Inferior parietal cortex (tissue), 1 donor: ENCODE measurements at regions not wholly inside any gene's neighbourhood (a gene's known extent, or its start where the extent isn't known, plus 50 kb on each side); places are given as distances from the start of the nearest gene placed in this dataset.
A peak's percentile ranks its signal among the peaks of the same experiment; 100 is the strongest.
"Not testable (repeated sequence)": the region's sequence is repeated elsewhere in the genome, so short reads cannot be mapped to it uniquely, and the experiment has no call there.

Source experiments
- DNase-seq: peaks from one replicate; pipeline ENCODE4 v3.0.0-alpha.2; 2016; ENCODE audit errors: extremely low spot score

DNA sequence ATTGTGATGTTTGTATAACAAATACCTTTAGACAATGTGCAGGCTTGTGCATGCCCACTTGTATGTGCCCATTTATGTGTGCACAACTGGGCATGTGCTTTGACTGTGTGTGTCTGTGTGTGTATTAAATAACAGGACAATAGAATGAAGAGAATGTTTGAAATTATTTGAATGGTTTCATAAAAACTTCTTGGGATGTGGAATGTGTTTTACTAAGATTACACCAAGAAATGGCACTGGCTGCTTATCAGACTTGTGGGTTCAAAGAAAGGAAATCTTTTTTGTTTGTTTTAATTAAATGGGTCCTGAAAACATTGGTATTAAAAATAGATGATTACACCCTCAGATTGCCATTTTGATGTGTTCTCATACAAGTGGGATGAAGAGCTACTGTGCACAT lies 191.6 kb upstream of the CCN2 start:
- no peak for DNase-seq

DNA sequence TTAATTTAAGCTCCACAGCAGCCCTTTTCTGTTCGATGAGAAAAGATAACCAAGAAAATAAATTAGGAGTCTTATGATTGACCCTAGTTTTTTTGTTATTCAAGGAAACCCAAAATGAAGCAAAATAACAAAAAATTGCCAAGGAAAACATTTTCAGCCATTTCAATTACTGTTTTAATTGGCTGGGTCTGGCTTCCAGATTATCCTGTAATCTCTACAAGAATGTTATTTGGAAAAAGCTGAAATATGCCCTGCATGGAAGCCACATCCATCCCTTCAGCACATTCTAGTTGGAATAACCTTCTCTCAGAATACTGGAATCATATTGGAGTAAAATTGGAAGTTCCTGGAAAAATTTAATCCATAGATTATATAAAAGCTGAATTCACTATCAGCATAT lies 191.1 kb upstream of the CCN2 start:
- no peak for DNase-seq

DNA sequence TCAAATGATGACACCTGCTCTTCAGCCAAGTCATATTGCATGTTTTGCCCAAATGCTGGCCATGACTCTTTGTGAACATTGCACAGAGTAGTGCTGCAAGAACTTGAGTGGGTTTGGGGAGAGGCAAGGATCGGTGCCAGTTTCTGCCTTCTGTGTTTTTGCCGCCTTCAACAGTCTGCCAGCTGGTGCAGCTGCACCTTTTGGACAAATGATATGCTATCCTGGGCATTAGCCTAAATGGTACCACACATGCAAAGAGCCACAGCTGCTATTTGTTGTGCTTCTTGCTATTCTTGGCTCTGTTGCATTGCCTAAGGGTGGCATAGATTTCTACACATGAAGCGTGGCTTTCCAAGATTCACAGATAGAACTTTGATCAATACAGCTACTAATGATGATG lies 189.0 kb upstream of the CCN2 start:
- DNase-seq, result no peak

DNA sequence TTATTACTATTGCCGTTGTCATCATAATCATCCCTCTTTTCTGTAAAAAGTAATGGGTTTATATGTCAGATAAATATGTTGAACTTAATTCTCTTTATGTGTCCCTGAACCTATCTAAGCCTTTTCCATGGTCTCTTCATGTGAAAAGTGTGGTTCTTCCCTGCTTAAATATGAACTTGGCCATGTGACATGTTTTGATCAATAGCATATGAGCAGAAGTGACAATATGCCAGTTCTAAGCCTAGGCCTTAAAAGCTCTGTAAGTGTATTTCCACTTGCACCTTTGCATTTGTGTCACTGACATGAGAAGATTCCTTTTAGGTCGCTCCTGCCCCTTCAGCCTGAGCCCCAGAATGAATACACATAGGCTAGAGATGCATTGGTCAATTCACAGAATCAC lies 188.4 kb upstream of the CCN2 start:
- no peak for DNase-seq

DNA sequence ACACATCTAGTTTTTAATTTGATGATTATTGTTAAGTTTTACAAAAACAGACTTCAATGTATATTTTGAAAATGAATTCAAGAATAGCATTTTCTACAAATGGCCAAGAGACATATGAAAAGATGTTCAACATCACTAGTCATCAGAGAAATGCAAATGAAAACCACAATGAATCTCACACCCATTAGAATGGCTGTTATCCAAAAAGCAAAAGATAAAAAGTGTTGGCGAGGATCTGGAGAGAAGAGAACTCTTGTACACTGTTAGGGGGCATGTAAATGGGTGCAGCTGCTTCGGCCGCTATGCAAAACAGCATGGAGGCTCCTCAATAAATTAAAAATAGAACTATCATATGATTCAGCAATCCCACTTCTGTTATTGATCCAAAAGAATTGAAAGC lies 185.8 kb upstream of the CCN2 start:
- DNase-seq, result no peak

DNA sequence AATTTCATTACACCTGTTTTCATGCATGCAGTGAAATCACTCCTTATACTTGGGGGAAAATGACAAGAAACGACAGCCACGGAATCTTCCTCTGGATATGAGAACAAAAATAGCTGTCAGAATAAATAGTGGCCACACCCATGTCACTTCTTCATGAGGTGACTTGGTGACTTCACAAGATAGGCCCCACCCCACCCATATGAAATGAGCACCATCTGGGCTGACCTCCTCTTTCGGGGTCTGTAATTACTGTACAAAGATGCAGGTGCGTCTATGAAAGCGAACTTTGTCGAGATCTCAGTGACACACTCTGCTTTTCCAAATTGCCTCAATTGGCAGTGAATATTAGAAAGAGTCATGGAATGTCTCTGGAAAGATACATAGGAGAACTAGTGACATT lies 184.2 kb upstream of the CCN2 start:
- DNase-seq, result no peak

DNA sequence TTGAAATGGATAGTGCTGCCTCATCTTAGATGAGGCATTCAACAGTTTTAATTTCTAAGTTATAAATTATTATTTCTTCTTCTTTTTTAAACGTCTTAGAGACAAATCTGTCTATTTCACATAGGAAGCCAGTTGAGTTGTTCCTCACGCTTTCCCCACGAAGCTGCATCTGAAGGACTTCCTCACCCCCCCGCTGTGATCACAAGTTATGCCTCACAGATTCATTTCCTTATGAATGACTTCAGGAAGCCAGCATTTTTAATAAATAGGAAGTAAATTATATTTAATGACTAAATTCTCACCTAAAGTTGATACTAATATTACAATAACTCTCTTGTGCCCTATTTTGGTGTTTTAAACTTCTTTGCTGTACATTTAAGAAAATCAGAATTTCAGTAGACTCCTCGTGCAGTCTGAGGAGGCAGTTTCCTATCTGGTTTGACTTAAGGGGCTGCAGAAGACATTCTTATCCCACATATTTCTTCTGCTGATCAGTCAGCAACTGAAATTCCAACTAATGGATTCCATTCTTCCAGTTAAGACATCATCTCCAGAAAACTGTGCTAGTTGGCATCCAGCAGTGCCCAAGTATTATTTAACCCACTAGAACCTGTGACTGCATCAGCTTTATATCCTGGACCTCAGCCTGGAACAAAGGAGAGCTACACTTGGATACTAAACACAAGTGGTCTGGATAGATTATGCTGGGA lies 182.7 kb upstream of the CCN2 start:
- DNase-seq, result no peak

DNA sequence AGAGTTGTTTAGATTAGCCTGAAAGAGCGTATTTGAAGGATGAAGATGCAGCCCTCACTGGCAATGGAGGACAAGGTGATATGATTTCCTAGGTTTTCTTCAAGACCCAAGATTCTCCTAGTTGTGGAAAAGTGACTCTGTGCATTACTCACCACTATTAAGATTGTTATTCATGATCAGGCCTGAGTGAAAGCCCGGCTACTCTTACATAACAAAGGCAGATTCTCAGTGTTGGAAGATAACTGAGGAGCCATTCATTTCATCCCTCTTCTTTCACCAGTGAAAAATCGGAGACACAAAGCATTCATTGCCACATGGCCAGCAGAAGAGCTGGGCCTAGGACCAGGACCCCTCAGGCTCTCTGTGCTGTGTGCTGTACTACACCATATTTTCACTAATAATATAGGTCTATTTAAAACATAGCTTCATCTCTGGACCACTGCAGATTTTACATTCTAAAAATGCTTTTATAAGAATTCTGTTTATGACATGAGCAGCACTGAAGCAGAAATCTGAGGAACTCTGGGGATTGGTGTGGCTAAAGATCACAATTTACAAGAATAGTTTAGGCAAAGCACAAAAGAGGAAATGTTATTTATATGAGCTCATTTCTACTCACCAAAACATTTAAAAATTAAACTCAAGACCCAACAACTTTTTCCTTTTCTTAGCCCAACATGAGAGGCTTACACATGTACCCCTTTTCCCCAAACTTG lies 181.9 kb upstream of the CCN2 start:
- DNase-seq, result peak; percentile 67

DNA sequence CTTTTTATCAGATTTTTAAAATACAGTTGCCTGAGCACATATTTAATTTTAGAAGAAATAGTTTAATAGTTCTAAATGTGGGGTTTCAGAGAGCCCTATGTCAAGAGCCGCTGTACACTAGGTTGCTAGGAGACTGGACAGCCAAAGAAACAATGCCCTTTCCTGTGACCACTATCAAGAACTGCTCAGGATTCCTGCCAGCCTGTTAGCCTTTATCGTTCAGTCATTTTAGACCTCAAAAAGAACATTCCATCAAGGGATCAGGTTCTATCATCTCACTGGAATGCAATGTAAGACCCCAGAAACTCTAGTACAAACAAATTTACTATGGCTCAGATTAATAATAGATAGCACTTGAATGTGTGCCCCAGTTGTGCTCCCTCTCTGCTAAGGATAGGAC lies 181.2 kb upstream of the CCN2 start:
- no peak for DNase-seq

DNA sequence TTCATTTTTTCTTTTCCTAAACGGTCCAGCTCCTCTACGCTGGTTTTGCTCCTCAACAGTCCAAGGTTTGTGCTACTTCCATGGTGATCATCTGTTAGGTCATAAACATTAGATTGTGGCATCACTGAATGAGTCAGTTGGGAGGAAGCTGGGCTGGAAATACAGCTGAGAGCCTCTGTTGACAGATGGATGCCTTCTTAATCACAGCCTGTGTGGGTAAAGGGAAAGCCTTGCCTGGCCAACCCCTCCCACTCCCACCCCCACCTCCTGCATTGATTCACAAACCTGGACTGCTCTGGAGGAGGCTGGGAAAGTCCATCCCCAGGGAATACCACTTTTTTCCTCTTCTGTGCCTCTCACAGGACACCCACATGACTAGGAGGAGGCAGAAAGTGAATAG lies 180.6 kb upstream of the CCN2 start:
- no peak for DNase-seq

DNA sequence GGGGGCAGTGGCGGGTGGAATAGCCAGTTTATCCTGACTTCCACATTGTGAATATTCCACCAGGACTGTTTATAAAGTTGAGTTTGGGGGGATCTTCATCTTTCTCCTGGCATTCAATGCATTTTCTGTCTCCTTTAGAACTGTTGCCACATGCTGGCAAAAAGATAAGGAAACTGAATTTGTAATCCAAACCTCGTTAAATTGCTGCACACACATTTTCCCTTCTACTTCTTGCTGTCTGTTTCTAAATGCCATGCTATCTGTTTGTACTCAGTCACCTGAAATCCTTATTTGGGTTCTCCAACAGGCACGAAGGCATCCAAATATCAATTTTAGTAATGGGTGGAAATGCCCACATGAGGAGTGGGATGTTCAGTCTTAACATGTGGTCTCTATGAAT lies 180.2 kb upstream of the CCN2 start:
- no peak for DNase-seq

DNA sequence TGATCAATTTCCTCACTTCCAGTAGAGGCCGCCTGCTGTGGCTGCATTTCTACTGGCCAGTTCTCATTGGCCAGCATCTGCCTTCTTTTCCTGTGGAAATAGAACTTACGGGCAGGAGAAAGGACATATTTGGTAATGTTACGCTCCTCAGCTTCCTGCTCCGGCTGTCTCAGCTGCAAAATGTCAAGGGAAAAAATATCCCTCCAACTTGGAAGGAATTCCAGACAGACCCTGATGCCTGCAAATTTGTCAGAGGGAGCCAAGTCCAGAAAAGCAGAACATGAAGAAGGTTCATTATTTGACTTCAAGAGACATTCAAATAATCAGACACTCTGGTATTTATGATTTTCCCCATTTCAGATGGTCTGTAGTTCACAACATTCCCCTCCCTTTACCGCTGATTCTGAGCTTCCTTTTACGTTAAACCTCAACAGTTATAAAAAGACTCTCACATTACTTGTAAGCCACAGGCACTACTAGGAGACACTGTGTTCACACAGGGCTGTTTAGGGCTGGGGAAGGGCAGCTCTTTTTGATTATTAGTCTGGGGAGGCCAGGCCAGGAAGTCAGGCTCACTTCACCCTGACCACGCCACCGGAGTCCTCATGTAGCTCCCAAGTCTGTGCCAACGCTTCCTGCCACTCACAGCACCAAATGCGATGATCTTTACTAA lies 179.6 kb upstream of the CCN2 start:
- DNase-seq, result no peak

DNA sequence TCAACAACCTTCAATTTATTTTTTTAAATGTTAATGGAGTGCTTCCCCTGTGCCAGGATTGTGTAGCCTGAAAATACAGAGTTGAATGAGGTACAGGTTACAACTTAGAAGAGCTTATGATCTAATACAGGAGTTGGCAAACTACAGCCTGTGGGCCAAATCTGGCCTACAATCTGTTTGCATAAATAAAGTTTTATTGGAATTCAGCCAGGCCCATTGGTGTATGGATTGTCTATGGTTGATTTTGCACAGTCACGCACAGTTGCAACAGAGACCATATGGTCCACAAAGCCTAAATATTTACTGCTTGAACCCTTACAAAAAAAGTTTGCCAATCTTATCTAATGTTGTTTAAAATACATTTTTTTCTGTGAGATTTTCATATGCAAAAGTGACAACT lies 177.3 kb upstream of the CCN2 start:
- no peak for DNase-seq

DNA sequence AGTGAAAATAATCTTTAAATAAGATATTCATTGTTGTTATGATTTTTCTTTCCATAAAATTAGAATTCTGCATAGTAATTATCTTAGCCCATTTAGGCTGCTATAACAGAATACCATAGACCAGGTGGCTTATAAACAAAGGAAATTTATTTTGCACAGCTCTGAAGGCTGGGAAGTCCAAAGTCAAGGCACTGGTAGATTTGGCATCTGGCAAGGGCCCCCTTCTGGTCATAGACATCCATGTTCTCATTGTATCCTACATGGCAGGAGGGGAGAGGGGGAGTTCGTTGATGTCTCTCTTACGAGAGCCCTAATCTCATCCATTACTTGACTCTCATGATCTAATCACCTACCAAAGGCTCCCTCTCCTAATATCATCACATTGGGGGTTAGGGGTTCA lies 175.0 kb upstream of the CCN2 start:
- no peak for DNase-seq

DNA sequence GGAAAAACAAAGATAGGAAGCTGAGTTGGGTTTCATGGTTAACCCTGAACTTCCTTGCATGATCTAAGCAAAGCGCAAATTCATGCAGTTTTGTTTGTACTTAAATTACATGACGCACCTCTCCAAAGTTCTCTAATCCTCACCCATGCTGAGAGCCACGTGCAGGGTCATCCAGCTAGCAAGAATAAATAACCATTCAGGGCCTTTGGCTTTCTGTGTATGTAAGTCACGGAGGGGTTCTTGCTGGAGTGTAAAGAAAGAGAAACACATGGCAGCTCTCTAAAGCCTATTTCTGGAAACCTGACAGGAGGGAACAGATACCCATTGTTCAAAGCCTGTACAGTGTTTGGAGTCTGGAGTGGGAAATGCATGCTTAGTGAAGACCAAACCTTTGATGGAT lies 171.7 kb upstream of the CCN2 start:
- peak; percentile 79 for DNase-seq

DNA sequence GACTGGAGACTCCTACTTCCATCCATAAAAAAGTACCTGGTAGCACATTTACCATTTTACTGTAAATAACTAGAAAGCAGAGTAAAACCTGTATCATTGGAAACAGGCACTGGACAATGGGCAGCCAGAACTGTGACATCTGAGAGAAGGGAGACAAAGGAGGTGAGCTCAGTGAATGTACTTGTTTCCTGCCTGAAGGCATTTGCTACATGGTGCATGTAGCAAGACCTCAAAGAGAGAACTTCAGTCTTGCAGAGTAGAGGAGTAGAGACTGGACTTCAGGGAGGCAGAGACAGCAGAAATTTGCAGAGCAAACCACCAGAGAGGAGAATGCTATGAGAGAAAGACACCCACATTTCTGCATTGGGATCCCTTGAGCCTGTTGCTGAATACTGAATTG lies 171.0 kb upstream of the CCN2 start:
- no peak for DNase-seq

DNA sequence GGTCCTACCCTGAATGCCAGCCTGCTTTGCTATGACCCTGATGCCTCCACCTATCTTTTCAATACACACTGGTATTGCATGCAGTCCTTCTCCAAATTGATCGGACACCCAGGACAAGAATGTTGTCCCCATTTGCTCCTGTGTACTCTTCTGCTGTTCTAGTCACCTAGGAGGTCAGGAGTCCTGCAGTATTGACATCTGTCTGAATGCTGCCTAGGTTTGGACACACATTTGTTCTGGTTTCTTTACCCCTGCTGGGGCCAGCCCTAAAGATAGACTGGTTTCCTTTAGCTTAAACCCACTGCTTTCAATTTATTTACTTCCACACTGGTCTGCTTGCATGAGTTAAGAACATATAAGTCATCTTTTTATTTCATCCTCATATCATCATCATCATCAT lies 167.0 kb upstream of the CCN2 start:
- DNase-seq, result no peak

DNA sequence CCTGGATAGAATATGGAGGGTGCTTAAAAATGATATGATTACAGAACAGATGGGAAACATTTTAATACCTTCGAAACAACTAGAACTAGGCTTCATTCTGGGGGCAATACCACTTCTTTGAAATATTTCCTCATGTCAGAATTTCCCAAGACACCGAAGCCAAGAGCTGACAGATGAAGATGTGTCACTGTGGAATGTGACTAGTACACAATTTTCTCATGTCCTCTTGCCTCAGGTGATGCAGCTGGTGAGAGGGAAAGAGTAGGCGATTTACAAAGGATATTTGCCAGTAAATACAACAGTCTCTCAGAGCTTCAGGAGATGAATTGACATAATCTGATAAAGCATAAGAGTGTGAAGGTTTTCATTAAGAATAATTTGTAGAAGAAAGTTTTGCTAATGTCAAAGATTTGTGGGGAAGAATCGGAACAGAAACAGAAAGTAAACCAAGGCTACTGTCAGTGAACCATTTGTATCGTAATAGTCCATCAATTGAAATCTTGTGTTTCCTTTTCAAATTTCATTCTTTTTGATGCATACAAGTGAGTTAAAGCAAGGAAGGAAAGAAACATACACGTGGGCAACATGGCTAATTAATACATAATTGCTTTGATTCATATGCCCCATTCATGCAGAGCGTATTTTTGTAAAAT lies 164.7 kb upstream of the CCN2 start:
- DNase-seq, result no peak

DNA sequence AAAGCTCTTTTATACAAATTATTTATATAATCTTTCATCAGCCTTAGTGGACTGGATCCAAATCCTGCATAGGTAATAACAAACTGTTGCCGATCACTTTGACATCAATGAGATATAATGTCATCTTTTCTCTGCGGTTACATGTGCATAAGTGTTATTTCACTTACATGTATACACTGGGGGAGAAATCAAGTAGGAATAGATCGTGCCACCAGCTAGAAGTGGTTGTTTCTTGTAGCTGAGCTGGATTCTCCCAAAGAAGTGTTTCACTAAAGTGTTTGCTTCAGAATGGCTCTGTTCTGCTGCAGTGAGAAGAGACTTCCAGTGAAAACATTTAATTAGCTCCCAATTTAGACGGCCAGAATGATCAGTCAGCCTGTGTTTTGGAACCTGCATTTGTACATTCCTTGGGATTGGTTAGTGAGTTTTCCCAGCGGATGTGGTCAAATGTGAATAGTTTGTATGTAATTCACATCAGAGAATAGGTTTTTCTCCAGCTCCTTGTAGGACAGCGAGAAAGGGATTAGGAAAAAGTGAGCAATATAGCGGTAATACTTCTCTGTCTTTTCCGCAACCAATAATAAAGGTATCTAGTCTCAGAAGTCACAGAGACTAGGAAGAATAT lies 163.1 kb upstream of the CCN2 start:
- DNase-seq, result no peak

DNA sequence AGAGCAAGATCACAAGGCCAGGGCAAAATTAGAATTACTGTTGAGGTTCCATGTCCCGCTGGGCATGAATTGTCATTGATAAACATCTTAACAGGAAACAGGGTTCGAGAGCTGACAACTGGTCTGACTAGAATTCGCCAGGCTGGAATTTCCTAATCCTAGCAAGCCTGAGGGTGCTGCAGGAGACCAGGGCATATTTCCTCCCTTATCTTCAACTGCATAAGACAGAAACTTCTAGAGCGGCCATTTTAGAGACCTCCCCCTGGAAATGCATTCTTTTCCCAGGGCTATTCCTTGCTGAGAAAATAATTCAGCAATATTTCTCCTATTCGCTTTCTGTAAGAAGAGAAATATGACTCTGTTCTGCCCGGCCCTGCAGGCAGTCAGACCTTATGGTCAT lies 158.6 kb upstream of the CCN2 start:
- DNase-seq, result not testable (repeated sequence)

DNA sequence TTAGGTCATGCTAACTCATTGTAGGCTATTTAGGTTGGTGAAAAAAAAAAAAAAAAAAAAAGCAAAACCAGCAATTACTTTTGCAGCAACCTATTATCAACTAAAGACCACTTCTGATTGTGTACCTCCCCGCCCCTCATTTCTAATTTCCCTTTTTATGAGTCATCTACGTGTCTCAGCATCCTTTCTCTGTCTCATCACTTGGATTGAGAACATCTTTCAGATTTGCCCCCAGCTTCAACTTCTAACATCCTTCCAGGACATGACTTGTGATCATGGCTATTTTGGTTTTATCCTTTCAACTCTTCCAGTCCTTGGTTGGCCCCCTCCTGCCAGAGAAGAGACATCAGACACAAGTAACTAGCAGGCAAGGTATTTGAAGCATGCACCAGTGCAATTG lies 156.7 kb upstream of the CCN2 start:
- DNase-seq, result no peak

DNA sequence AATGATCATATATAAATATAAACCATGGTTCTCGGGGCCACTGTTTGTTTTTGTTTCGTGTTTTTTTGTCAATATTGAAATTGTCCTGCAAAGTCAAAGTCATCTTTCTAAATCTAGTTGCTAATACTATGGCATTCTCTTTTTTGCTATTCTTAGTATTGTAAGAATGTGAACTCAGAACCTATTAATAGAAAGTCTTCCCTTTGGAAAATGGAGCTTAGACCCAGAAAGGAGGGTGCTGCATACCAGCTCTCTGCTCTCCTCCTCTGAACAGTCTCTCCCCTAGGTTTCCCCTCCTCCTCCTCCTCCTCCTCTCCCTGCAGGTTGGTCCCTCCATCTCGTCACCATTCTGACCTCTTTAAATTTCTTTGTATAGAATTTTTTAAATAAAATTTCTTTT lies 150.4 kb upstream of the CCN2 start:
- no peak for DNase-seq
